IMR-90 (cell line): ENCODE measurements at regions not wholly inside any gene's neighbourhood (a gene's known extent, or its start where the extent isn't known, plus 50 kb on each side); places are given as distances from the start of the nearest gene placed in this dataset.

ENCODE experiments used
- ATAC-seq: fragments of 200-7000 bp; cut with Tn5 transposase; 2 replicates; pipeline ENCODE4 v1.9.1; 2020; ENCODE audit warnings: low read depth, mild to moderate bottlenecking, moderate library complexity
- BruUV-seq: library from RNA; stranded (reverse); fragments of 400-500 nt; replicated peaks from 2 replicates; lab custom pipeline; 2021; lab: Mats Ljungman, UMichigan
- CTCF ChIA-PET: fragments of 300-600 bp; formaldehyde crosslinking; extraction: SDS; loops from one replicate; lab custom pipeline; 2021; ENCODE audit warnings: antibody characterized with exemption; lab: Yijun Ruan, JAX
- POLR2A ChIA-PET: fragments of 300-600 bp; sonication (Branson Sonifier 250); formaldehyde crosslinking; loops from one replicate; lab custom pipeline; 2022; ENCODE audit warnings: antibody characterized with exemption; ENCODE audit not compliant: unreplicated experiment; lab: Charles Lee
- DNase-seq: peaks from one replicate; pipeline ENCODE4 v3.0.0; 2013
- H2AFZ ChIP-seq: replicated peaks from 2 replicates; pipeline ENCODE3; 2013; ENCODE audit warnings: low read length, mild to moderate bottlenecking; ENCODE audit not compliant: poor library complexity
- H2AK5ac ChIP-seq: 2 replicates; pipeline ENCODE4 v1.6.1; 2013; ENCODE audit warnings: low read depth, low read length, inconsistent platforms
- H2AK9ac ChIP-seq: replicated peaks from 2 replicates; pipeline ENCODE3; 2013; ENCODE audit warnings: mild to moderate bottlenecking, low read depth, low read length, moderate library complexity; ENCODE audit not compliant: poor library complexity
- H2BK120ac ChIP-seq: 2 replicates; pipeline ENCODE4 v1.6.1; 2013; ENCODE audit warnings: low read depth, low read length, inconsistent platforms
- H2BK15ac ChIP-seq: 3 replicates; pipeline ENCODE4 v1.6.1; 2013; ENCODE audit warnings: low read depth, low read length, inconsistent platforms
- H2BK20ac ChIP-seq: 2 replicates; pipeline ENCODE4 v1.6.1; 2013; ENCODE audit warnings: low read depth, mild to moderate bottlenecking, inconsistent platforms, low read length, moderate library complexity
- H2BK5ac ChIP-seq: 2 replicates; pipeline ENCODE4 v1.6.1; 2013; ENCODE audit warnings: mild to moderate bottlenecking, low read depth, low read length, inconsistent platforms; ENCODE audit not compliant: poor library complexity, severe bottlenecking
- H3K14ac ChIP-seq: replicated peaks from 2 replicates; pipeline ENCODE4 v1.6.1; 2013; ENCODE audit warnings: low read depth, low read length, inconsistent platforms
- H3K18ac ChIP-seq: 2 replicates; pipeline ENCODE4 v1.6.1; 2013; ENCODE audit warnings: low read depth, low read length, control low read depth
- H3K23ac ChIP-seq: 2 replicates; pipeline ENCODE4 v1.6.1; 2013; ENCODE audit warnings: low read depth, low read length, inconsistent platforms
- H3K27ac ChIP-seq: 2 replicates; pipeline ENCODE4 v1.5.1; 2013; ENCODE audit warnings: mild to moderate bottlenecking, control low read depth, low read length; ENCODE audit not compliant: insufficient read depth
- H3K27me3 ChIP-seq: 2 replicates; pipeline ENCODE4 v1.6.1; 2013; ENCODE audit warnings: low read length; ENCODE audit not compliant: control insufficient read depth, insufficient read depth
- H3K36me3 ChIP-seq: 2 replicates; pipeline ENCODE4 v1.6.1; 2013; ENCODE audit warnings: low read length, mixed read lengths; ENCODE audit not compliant: control insufficient read depth, insufficient read depth
- H3K4ac ChIP-seq: 2 replicates; pipeline ENCODE4 v1.6.1; 2013; ENCODE audit warnings: low read depth, low read length, inconsistent platforms
- H3K4me1 ChIP-seq: 2 replicates; pipeline ENCODE4 v1.6.1; 2013; ENCODE audit warnings: low read length, mixed read lengths; ENCODE audit not compliant: control insufficient read depth, insufficient read depth
- H3K4me2 ChIP-seq: 2 replicates; pipeline ENCODE4 v1.6.1; 2013; ENCODE audit warnings: low read depth, mild to moderate bottlenecking, control low read depth, low read length, moderate library complexity
- H3K4me3 ChIP-seq: 2 replicates; pipeline ENCODE4 v1.5.1; 2013; ENCODE audit warnings: low read depth, mild to moderate bottlenecking, control low read depth, low read length, moderate library complexity; ENCODE audit not compliant: insufficient read depth
- H3K56ac ChIP-seq: 2 replicates; pipeline ENCODE4 v1.6.1; 2013; ENCODE audit warnings: low read length, inconsistent platforms; ENCODE audit not compliant: insufficient read depth; ENCODE audit errors: extremely low read depth
- H3K79me1 ChIP-seq, 2 experiments: 2 replicates each; pipeline ENCODE4 v1.6.1; 2013; ENCODE audit warnings: low read length in 2 of 2, inconsistent platforms in 1 of 2, low read depth in 1 of 2
- H3K9ac ChIP-seq: 2 replicates; pipeline ENCODE4 v1.6.1; 2013; ENCODE audit warnings: low read depth, low read length, control low read depth
- H3K9me1 ChIP-seq: 2 replicates; pipeline ENCODE4 v1.6.1; 2013; ENCODE audit warnings: low read length, inconsistent platforms; ENCODE audit not compliant: insufficient read depth
- H3K9me3 ChIP-seq: 2 replicates; pipeline ENCODE4 v1.6.1; 2013; ENCODE audit warnings: low read length; ENCODE audit not compliant: control insufficient read depth, insufficient read depth
- H4K20me1 ChIP-seq: 2 replicates; pipeline ENCODE4 v1.6.1; 2013; ENCODE audit warnings: low read length, inconsistent platforms; ENCODE audit not compliant: insufficient read depth
- H4K5ac ChIP-seq: 2 replicates; pipeline ENCODE4 v1.6.1; 2013; ENCODE audit warnings: mild to moderate bottlenecking, low read depth, low read length, control low read depth
- H4K8ac ChIP-seq, 2 experiments: 2 replicates each; pipeline ENCODE4 v1.6.1; 2013; ENCODE audit warnings: low read depth in 2 of 2, low read length in 2 of 2, control low read depth in 1 of 2, inconsistent platforms in 1 of 2
- H4K91ac ChIP-seq: 2 replicates; pipeline ENCODE4 v1.6.1; 2013; ENCODE audit warnings: low read depth, low read length, inconsistent platforms; ENCODE audit not compliant: insufficient read depth
- BHLHE40 ChIP-seq: fragments of 150-350 bp; IDR thresholded peaks from 2 replicates; pipeline ENCODE4 v1.6.1; 2016; ENCODE audit warnings: mild to moderate bottlenecking, low read depth, low read length
- CEBPB ChIP-seq: IDR thresholded peaks from 2 replicates; pipeline ENCODE4 v1.6.1; 2012; ENCODE audit warnings: low read depth, low read length, improper control_type of control experiment
- CHD1 ChIP-seq: IDR thresholded peaks from 2 replicates; pipeline ENCODE4 v1.6.1; 2012; ENCODE audit warnings: low read depth, low read length, improper control_type of control experiment
- ELK1 ChIP-seq: fragments of 150-350 bp; IDR thresholded peaks from 2 replicates; pipeline ENCODE4 v1.6.1; 2016; ENCODE audit warnings: low read depth, mild to moderate bottlenecking, low read length, moderate library complexity, borderline replicate concordance
- FOS ChIP-seq: fragments of 150-350 bp; IDR thresholded peaks from 2 replicates; pipeline ENCODE4 v1.6.1; 2016; ENCODE audit warnings: low read depth, low read length
- MAFK ChIP-seq: IDR thresholded peaks from 2 replicates; pipeline ENCODE4 v1.6.1; 2012; ENCODE audit warnings: low read depth, low read length, improper control_type of control experiment
- MAZ ChIP-seq: IDR thresholded peaks from 2 replicates; pipeline ENCODE4 v1.6.1; 2012; ENCODE audit warnings: low read depth, mild to moderate bottlenecking, low read length, improper control_type of control experiment, moderate library complexity, borderline replicate concordance
- MXI1 ChIP-seq: IDR thresholded peaks from 2 replicates; pipeline ENCODE4 v1.6.1; 2012; ENCODE audit warnings: low read depth, mild to moderate bottlenecking, low read length, moderate library complexity, borderline replicate concordance
- NFE2L2 ChIP-seq: fragments of 150-350 bp; IDR thresholded peaks from 2 replicates; pipeline ENCODE4 v1.6.1; 2016; ENCODE audit warnings: low read depth, mild to moderate bottlenecking, low read length
- POLR2A ChIP-seq: IDR thresholded peaks from 2 replicates; pipeline ENCODE4 v1.6.1; 2012; ENCODE audit warnings: mild to moderate bottlenecking, low read depth, low read length
- RAD21 ChIP-seq: IDR thresholded peaks from 2 replicates; pipeline ENCODE4 v1.6.1; 2012; ENCODE audit warnings: low read length, improper control_type of control experiment
- RCOR1 ChIP-seq: IDR thresholded peaks from 2 replicates; pipeline ENCODE4 v1.6.1; 2012; ENCODE audit warnings: mild to moderate bottlenecking, low read length, improper control_type of control experiment; ENCODE audit not compliant: insufficient replicate concordance
- RFX5 ChIP-seq: IDR thresholded peaks from 2 replicates; pipeline ENCODE4 v1.8.0; 2012; ENCODE audit warnings: low read depth, mild to moderate bottlenecking, low read length, moderate library complexity
- SMC3 ChIP-seq: fragments of 150-350 bp; IDR thresholded peaks from 2 replicates; pipeline ENCODE4 v1.6.1; 2016; ENCODE audit warnings: low read depth, mild to moderate bottlenecking, antibody characterized with exemption, low read length, moderate library complexity
- USF2 ChIP-seq: fragments of 150-350 bp; IDR thresholded peaks from 2 replicates; pipeline ENCODE4 v1.6.1; 2017; ENCODE audit warnings: mild to moderate bottlenecking, antibody characterized with exemption, low read length, low read depth
- WGBS, 2 experiments: methylation state at CpG; one replicate each; pipeline versions ENCODE4 v1.1.5 to v1.1.7; 2013; ENCODE audit warnings: missing lambda C conversion rate in 2 of 2; ENCODE audit not compliant: insufficient read length in 1 of 2; ENCODE audit errors: extremely low coverage in 2 of 2; 5-methylcytosine and 5-hydroxymethylcytosine counted together
- dilution Hi-C: fragments of 300-500 bp; cut with HindIII; formaldehyde crosslinking; loops from one replicate; pipeline ENCODE4 v1.14.3; 2018; ENCODE audit warnings: low sequenced_read_pairs; ENCODE audit not compliant: unreplicated experiment
- in situ Hi-C: fragments of 300-500 bp; cut with MboI; formaldehyde crosslinking; loops from 3 replicates; pipeline ENCODE4 v1.14.3; 2019; ENCODE audit warnings: low sequenced_read_pairs, inconsistent platforms, mixed read lengths
- intact Hi-C: fragments of 100-400 bp; cut with micrococcal nuclease; formaldehyde crosslinking; loops from 2 replicates; pipeline ENCODE4 v1.10.0; 2022
- TF ChIP-seq, protein P1 (sequence below): conservative IDR thresholded peaks from 2 replicates; pipeline ENCODE4 v1.5.1; 2012; ENCODE audit warnings: mild to moderate bottlenecking, low read depth, low read length, improper control_type of control experiment

- no peak overlapping the region for H2BK15ac ChIP-seq
- no peaks in the 10 kb centered on the region for H3K4me1 ChIP-seq
- no peak overlapping the region for H2AFZ ChIP-seq
- ChIA-PET POLR2A (no interaction called here), CTCF (no interaction called here)
- H2BK20ac ChIP-seq: no peak overlapping the region
- intact Hi-C loops (no loop called here), in situ Hi-C loops (no loop called here), dilution Hi-C loops (no loop called here)
- TF ChIP-seq, protein P1, sequence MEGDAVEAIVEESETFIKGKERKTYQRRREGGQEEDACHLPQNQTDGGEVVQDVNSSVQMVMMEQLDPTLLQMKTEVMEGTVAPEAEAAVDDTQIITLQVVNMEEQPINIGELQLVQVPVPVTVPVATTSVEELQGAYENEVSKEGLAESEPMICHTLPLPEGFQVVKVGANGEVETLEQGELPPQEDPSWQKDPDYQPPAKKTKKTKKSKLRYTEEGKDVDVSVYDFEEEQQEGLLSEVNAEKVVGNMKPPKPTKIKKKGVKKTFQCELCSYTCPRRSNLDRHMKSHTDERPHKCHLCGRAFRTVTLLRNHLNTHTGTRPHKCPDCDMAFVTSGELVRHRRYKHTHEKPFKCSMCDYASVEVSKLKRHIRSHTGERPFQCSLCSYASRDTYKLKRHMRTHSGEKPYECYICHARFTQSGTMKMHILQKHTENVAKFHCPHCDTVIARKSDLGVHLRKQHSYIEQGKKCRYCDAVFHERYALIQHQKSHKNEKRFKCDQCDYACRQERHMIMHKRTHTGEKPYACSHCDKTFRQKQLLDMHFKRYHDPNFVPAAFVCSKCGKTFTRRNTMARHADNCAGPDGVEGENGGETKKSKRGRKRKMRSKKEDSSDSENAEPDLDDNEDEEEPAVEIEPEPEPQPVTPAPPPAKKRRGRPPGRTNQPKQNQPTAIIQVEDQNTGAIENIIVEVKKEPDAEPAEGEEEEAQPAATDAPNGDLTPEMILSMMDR: no peak
- TF ChIP-seq MXI1: no peak
- no peak for TF ChIP-seq SMC3
- no peak for TF ChIP-seq POLR2A
- no peak for TF ChIP-seq MAZ
- no peak for TF ChIP-seq MAFK
- no peak for TF ChIP-seq RCOR1
- TF ChIP-seq FOS: no peak
- TF ChIP-seq CHD1: no peak
- TF ChIP-seq CEBPB: no peak
- no peak for TF ChIP-seq USF2
- TF ChIP-seq NFE2L2: no peak
- TF ChIP-seq BHLHE40: no peak
- TF ChIP-seq RFX5: no peak
- TF ChIP-seq ELK1: no peak
- TF ChIP-seq RAD21: no peak
- no peak overlapping the region for H2BK5ac ChIP-seq
- no CpG with 5 or more reads among the region's 1 CpG for WGBS, 2 experiments
- no peak overlapping the region for H3K18ac ChIP-seq
- no peak overlapping the region for H2BK120ac ChIP-seq
- H3K36me3 ChIP-seq: no peaks in the 10 kb centered on the region
- no peak overlapping the region for H3K9ac ChIP-seq
- H3K27me3 ChIP-seq: no peaks in the 10 kb centered on the region
- no peak for DNase-seq
- H3K4me3 ChIP-seq: no peak overlapping the region
- no peak overlapping the region for H3K4ac ChIP-seq
- H3K4me2 ChIP-seq: no peak overlapping the region
- H3K56ac ChIP-seq: no peak overlapping the region
- H3K27ac ChIP-seq: no peak overlapping the region
- no peak overlapping the region for H2AK9ac ChIP-seq
- H4K20me1 ChIP-seq: no peaks in the 10 kb centered on the region
- H3K14ac ChIP-seq: no peak overlapping the region
- H3K9me1 ChIP-seq: no peaks in the 10 kb centered on the region
- no peak overlapping the region for H4K8ac ChIP-seq
- H3K9me3 ChIP-seq: no peaks in the 10 kb centered on the region; the same call in 1 of the 2 replicates
- no peaks in the 10 kb centered on the region for H3K79me1 ChIP-seq
- no peak overlapping the region for H3K23ac ChIP-seq
- no peak overlapping the region for H4K91ac ChIP-seq
- BruUV-seq: no TSS peak
- no peak overlapping the region for H2AK5ac ChIP-seq
- H4K5ac ChIP-seq: no peak overlapping the region
- ATAC-seq: no peak
These were observed 202.1 kb upstream of the EPHA7 start for GRCh38 chr6:93621442-93621841.
